A549 (cell line): ENCODE measurements at regions not wholly inside any gene's neighbourhood (a gene's known extent, or its start where the extent isn't known, plus 50 kb on each side); places are given as distances from the start of the nearest gene placed in this dataset.

Experiments used
- ATAC-seq, 2 experiments: fragments of 200-7000 bp in 1 of 2; fragments of >200 bp in 1 of 2; cut with Nextera tagmentation in 1 of 2; cut with Tn5 transposase in 1 of 2; 3 replicates each; pipeline versions ENCODE4 v1.8.0 to v1.9.1; 2018 to 2020; ENCODE audit warnings: mild to moderate bottlenecking in 1 of 2, moderate library complexity in 1 of 2
- CTCF ChIA-PET: fragments of 300-600 bp; sonication (Branson Sonifier 250); formaldehyde crosslinking; extraction: SDS; loops from one replicate; lab custom pipeline; 2021; ENCODE audit warnings: antibody characterized with exemption, inconsistent platforms; lab: Yijun Ruan, JAX
- POLR2A ChIA-PET: fragments of 350-600 bp; formaldehyde crosslinking; extraction: SDS; loops from one replicate; lab custom pipeline; 2021; ENCODE audit warnings: antibody characterized with exemption, inconsistent platforms; lab: Yijun Ruan, JAX
- DNase-seq, 2 experiments: peaks; one replicate each; pipeline versions ENCODE4 v3.0.0 to v3.0.0-alpha.2; 2011 to 2016; ENCODE audit warnings: low read depth in 1 of 2, low spot score in 1 of 2
- FAIRE-seq: peaks from 2 replicates; lab custom pipeline; 2011; peaks lifted over from hg19 to GRCh38; lab: Jason Lieb, UNC
- H3K27ac ChIP-seq, 2 experiments: fragments of >200 bp; sonication (Bioruptor Twin); formaldehyde crosslinking; 3 replicates each; pipeline ENCODE4 v1.5.1; 2016 to 2017
- H3K4me1 ChIP-seq: fragments of >200 bp; sonication (Bioruptor Twin); formaldehyde crosslinking; 3 replicates; pipeline ENCODE4 v1.6.1; 2016
- H3K4me2 ChIP-seq: fragments of >200 bp; sonication (Bioruptor Twin); formaldehyde crosslinking; 3 replicates; pipeline ENCODE4 v1.6.1; 2016
- H3K4me3 ChIP-seq: fragments of >200 bp; sonication (Bioruptor Twin); formaldehyde crosslinking; 3 replicates; pipeline ENCODE4 v1.5.1; 2016
- H3K9me3 ChIP-seq: fragments of >200 bp; sonication (Bioruptor Twin); formaldehyde crosslinking; 3 replicates; pipeline ENCODE4 v1.6.1; 2016
- BHLHE40 ChIP-seq: IDR thresholded peaks from 2 replicates; pipeline ENCODE4 v1.6.1; 2012; ENCODE audit warnings: low read depth, low read length, inconsistent platforms
- CHD2 ChIP-seq: fragments of 150-350 bp; IDR thresholded peaks from 2 replicates; pipeline ENCODE4 v1.6.1; 2014; ENCODE audit warnings: low read length; ENCODE audit not compliant: partially characterized antibody
- EHMT2 ChIP-seq: fragments of 200-600 bp; sonication (generic); IDR thresholded peaks from 2 replicates; pipeline ENCODE4 v1.6.1; 2016; ENCODE audit warnings: antibody characterized with exemption, low read depth, mild to moderate bottlenecking, moderate library complexity
- ESRRA ChIP-seq: fragments of 150-350 bp; IDR thresholded peaks from 2 replicates; pipeline ENCODE4 v1.6.1; 2014; ENCODE audit warnings: mild to moderate bottlenecking, low read length, borderline replicate concordance
- FOXS1 ChIP-seq: fragments of 250-450 bp; sonication (Bioruptor Pico); IDR thresholded peaks from 2 replicates; pipeline ENCODE4 v1.5.0; 2020; ENCODE audit warnings: mild to moderate bottlenecking, moderate library complexity
- HDAC2 ChIP-seq: fragments of 200-600 bp; sonication (generic); IDR thresholded peaks from 2 replicates; pipeline ENCODE4 v1.6.1; 2016
- HOXB5 ChIP-seq: fragments of 250-450 bp; sonication (Bioruptor Pico); IDR thresholded peaks from 2 replicates; pipeline ENCODE4 v1.5.0; 2020; ENCODE audit warnings: mild to moderate bottlenecking, moderate library complexity
- JUNB ChIP-seq: fragments of >200 bp; sonication (Bioruptor Twin); formaldehyde crosslinking; IDR thresholded peaks from 2 replicates; pipeline ENCODE4 v1.6.1; 2016
- MAZ ChIP-seq: fragments of 150-350 bp; IDR thresholded peaks from 2 replicates; pipeline ENCODE4 v1.6.1; 2014; ENCODE audit warnings: antibody characterized with exemption, low read depth, low read length, borderline replicate concordance
- MYC ChIP-seq: IDR thresholded peaks from 2 replicates; pipeline ENCODE4 v1.6.1; 2012; ENCODE audit warnings: mild to moderate bottlenecking, inconsistent platforms, low read length, improper control_type of control experiment, borderline replicate concordance
- NFE2L2 ChIP-seq: fragments of 150-350 bp; conservative IDR thresholded peaks from 2 replicates; pipeline ENCODE4 v1.6.1; 2014; ENCODE audit warnings: low read length
- NR3C1 ChIP-seq: fragments of >200 bp; sonication (Bioruptor Twin); formaldehyde crosslinking; IDR thresholded peaks from 3 replicates; pipeline ENCODE4 v1.6.1; 2017
- POLR2AphosphoS2 ChIP-seq: conservative IDR thresholded peaks from 2 replicates; pipeline ENCODE4 v1.6.1; 2012; ENCODE audit warnings: low read length, improper control_type of control experiment, inconsistent platforms
- RAD21 ChIP-seq, 2 experiments: fragments of >200 bp in 1 of 2; sonication (Bioruptor Twin) in 1 of 2; formaldehyde crosslinking in 1 of 2; IDR thresholded peaks in 1 of 2; conservative IDR thresholded peaks in 1 of 2; 2 replicates in 1 of 2; 3 replicates in 1 of 2; pipeline ENCODE4 v1.6.1; 2012 to 2018; ENCODE audit warnings: inconsistent platforms in 1 of 2
- RARB ChIP-seq: fragments of 250-450 bp; sonication (Bioruptor Pico); IDR thresholded peaks from 2 replicates; pipeline ENCODE4 v1.8.0; 2021; ENCODE audit warnings: mild to moderate bottlenecking, moderate library complexity
- RCOR1 ChIP-seq: fragments of 150-350 bp; IDR thresholded peaks from 2 replicates; pipeline ENCODE4 v1.6.1; 2014; ENCODE audit warnings: antibody characterized with exemption, low read length, low read depth
- RFX5 ChIP-seq: fragments of 450-650 bp; IDR thresholded peaks from 2 replicates; pipeline ENCODE4 v1.7.1; 2014; ENCODE audit warnings: antibody characterized with exemption, mild to moderate bottlenecking, moderate library complexity
- SREBF2 ChIP-seq: fragments of 450-650 bp; IDR thresholded peaks from 2 replicates; pipeline ENCODE4 v1.6.1; 2014; ENCODE audit warnings: mild to moderate bottlenecking, moderate library complexity
- ZC3H11A ChIP-seq: fragments of 450-650 bp; IDR thresholded peaks from 2 replicates; pipeline ENCODE4 v1.6.1; 2014; ENCODE audit warnings: antibody characterized with exemption, mild to moderate bottlenecking
- ZNF302 ChIP-seq: fragments of 250-450 bp; sonication (Bioruptor Pico); IDR thresholded peaks from 2 replicates; pipeline ENCODE4 v1.9.0; 2021; ENCODE audit warnings: inconsistent platforms, mild to moderate bottlenecking, moderate library complexity
- ZSCAN20 ChIP-seq: fragments of 250-450 bp; sonication (Bioruptor Pico); IDR thresholded peaks from 2 replicates; pipeline ENCODE4 v1.8.0; 2022; ENCODE audit warnings: mild to moderate bottlenecking, moderate library complexity
- WGBS: methylation state at CpG from one replicate; pipeline ENCODE4 v1.1.6; 2017; ENCODE audit errors: missing lambda C conversion rate; 5-methylcytosine and 5-hydroxymethylcytosine counted together
- TF ChIP-seq, protein P1 (sequence below): IDR thresholded peaks from 2 replicates; pipeline ENCODE4 v1.6.1; 2012
- TF ChIP-seq, protein P2 (sequence below): IDR thresholded peaks from 2 replicates; pipeline ENCODE4 v1.6.1; 2012; ENCODE audit warnings: low read depth, borderline replicate concordance
- TF ChIP-seq, protein P3 (sequence below): fragments of >200 bp; sonication (Bioruptor Twin); formaldehyde crosslinking; IDR thresholded peaks from 3 replicates; pipeline ENCODE4 v1.5.1; 2016

DNA sequence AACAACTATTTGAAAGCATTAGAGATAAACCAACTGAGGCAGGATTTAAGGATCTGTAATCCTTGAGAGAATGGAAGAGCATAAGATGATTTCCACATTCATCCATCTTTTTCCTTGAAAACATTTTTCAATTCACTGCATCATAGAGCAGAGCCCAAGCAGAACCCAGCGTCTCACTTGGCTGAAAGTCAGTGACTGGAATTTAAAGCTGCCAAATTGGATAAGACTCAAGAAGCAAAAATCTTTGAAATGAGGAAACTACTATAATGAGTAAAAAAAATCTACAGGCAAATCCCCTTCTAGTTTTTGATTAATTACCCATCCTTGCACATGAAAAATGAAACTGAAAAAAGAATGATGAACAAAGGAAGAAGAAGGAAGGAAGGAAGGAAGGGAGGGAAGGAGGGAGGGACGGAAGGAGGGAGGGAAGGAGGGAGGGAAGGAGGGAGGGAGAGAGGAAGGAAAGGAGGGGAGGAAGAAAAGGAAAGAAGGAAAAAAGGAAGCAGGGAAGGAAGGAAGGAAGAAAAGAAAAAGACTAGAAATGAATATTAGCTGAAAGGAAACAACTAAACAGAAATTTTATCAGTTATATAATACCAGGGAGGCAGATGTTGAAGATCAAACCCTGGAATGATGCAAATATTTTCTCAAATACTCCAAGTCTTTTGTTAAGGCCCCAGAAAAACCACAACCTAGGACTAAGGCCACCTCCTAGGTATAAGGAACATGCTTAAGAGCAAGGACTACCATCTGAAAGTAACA, 336.3 kb upstream of the MAGI2 start:
- CTCF ChIA-PET = no interaction called here
- DNase-seq = no peak
- Histone ChIP-seq H3K9me3 (no peaks in the 10 kb centered on the region), H3K27ac (no peak overlapping the region), H3K4me1 (no peaks in the 10 kb centered on the region), H3K4me2 (no peak overlapping the region), H3K4me3 (no peak overlapping the region)
- no peak for ATAC-seq
- WGBS = 22% methylated on average over 2 of the region's 2 CpGs
- POLR2A ChIA-PET = no interaction called here
- TF ChIP-seq NFE2L2 = no peak
- TF ChIP-seq SREBF2 = no peak
- no peak for TF ChIP-seq ZSCAN20
- TF ChIP-seq MYC = no peak
- TF ChIP-seq ZNF302 = no peak
- TF ChIP-seq, protein P1, sequence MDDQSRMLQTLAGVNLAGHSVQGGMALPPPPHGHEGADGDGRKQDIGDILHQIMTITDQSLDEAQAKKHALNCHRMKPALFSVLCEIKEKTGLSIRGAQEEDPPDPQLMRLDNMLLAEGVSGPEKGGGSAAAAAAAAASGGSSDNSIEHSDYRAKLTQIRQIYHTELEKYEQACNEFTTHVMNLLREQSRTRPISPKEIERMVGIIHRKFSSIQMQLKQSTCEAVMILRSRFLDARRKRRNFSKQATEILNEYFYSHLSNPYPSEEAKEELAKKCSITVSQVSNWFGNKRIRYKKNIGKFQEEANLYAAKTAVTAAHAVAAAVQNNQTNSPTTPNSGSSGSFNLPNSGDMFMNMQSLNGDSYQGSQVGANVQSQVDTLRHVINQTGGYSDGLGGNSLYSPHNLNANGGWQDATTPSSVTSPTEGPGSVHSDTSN = no peak
- TF ChIP-seq POLR2AphosphoS2 = no peak
- TF ChIP-seq BHLHE40 = no peak
- TF ChIP-seq EHMT2 = no peak
- TF ChIP-seq, protein P2, sequence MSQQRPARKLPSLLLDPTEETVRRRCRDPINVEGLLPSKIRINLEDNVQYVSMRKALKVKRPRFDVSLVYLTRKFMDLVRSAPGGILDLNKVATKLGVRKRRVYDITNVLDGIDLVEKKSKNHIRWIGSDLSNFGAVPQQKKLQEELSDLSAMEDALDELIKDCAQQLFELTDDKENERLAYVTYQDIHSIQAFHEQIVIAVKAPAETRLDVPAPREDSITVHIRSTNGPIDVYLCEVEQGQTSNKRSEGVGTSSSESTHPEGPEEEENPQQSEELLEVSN = no peak
- no peak for TF ChIP-seq RCOR1
- no peak for TF ChIP-seq RAD21 (conservative IDR thresholded peaks at IDR 0.05 in 1 of 2, IDR thresholded peaks at IDR 0.05 in 1 of 2)
- TF ChIP-seq MAZ = no peak
- TF ChIP-seq FOXS1 = no peak
- no peak for TF ChIP-seq ZC3H11A
- no peak for TF ChIP-seq CHD2
- TF ChIP-seq ESRRA = no peak
- TF ChIP-seq, protein P3, sequence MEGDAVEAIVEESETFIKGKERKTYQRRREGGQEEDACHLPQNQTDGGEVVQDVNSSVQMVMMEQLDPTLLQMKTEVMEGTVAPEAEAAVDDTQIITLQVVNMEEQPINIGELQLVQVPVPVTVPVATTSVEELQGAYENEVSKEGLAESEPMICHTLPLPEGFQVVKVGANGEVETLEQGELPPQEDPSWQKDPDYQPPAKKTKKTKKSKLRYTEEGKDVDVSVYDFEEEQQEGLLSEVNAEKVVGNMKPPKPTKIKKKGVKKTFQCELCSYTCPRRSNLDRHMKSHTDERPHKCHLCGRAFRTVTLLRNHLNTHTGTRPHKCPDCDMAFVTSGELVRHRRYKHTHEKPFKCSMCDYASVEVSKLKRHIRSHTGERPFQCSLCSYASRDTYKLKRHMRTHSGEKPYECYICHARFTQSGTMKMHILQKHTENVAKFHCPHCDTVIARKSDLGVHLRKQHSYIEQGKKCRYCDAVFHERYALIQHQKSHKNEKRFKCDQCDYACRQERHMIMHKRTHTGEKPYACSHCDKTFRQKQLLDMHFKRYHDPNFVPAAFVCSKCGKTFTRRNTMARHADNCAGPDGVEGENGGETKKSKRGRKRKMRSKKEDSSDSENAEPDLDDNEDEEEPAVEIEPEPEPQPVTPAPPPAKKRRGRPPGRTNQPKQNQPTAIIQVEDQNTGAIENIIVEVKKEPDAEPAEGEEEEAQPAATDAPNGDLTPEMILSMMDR = no peak
- no peak for TF ChIP-seq HDAC2
- FAIRE-seq = no peak

DNA sequence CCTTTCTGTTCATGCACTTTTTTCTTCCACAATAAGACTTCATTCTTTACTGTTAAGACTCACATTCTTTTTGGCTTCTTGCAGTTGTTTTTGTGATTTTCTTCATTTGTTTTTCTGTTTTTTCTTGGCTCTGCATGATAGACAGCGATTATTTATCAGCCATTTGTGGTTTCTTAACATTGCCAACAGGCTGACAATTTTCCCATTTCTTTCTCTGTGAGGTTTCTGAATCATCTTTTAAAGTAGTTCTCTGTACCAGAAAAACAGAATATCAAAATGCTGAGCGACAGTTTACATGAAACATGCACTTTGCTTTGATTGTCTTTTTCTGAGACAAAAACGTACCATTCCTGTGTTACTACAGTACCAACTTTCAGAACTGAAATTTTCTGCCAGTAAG, 334.2 kb upstream of the MAGI2 start:
- Histone ChIP-seq H3K4me1 (no peaks in the 10 kb centered on the region), H3K4me3 (no peak overlapping the region)
- POLR2A ChIA-PET = no interaction called here
- no peak for ATAC-seq
- TF ChIP-seq NR3C1 = no peak
- no peak for TF ChIP-seq RCOR1
- TF ChIP-seq RARB (CRISPR knock-in tag) = no peak
- no peak for TF ChIP-seq RFX5
- no peak for TF ChIP-seq JUNB
- no peak for TF ChIP-seq HOXB5 (CRISPR knock-in tag)
- TF ChIP-seq, all 56 proteins: peak for 0
- no peak for DNase-seq
- H3K4me2 ChIP-seq = no peak overlapping the region
- H3K27ac ChIP-seq = no peak overlapping the region
- 32% methylated on average over 3 of the region's 3 CpGs for WGBS
- peak; percentile 43 for FAIRE-seq
- H3K9me3 ChIP-seq = no peaks in the 10 kb centered on the region
- CTCF ChIA-PET = no interaction called here
